IPS-18a (cell line): ENCODE measurements at regions not wholly inside any gene's neighbourhood (a gene's known extent, or its start where the extent isn't known, plus 50 kb on each side); places are given as distances from the start of the nearest gene placed in this dataset.
A peak's percentile ranks its signal among the peaks of the same experiment; 100 is the strongest.

Experiments used
- H3K27ac ChIP-seq: one replicate; pipeline ENCODE4 v1.5.1; 2013; ENCODE audit warnings: low read length
- H3K27me3 ChIP-seq: one replicate; pipeline ENCODE4 v1.6.1; 2013; ENCODE audit warnings: mild to moderate bottlenecking, low read length; ENCODE audit not compliant: control insufficient read depth, insufficient read depth
- H3K36me3 ChIP-seq: one replicate; pipeline ENCODE4 v1.6.1; 2013; ENCODE audit warnings: low read depth, low read length; ENCODE audit not compliant: control insufficient read depth
- H3K4me1 ChIP-seq: one replicate; pipeline ENCODE4 v1.6.1; 2013; ENCODE audit warnings: low read depth, low read length; ENCODE audit not compliant: control insufficient read depth
- H3K4me3 ChIP-seq: one replicate; pipeline ENCODE4 v1.5.1; 2013; ENCODE audit warnings: low read length
- H3K9ac ChIP-seq: one replicate; pipeline ENCODE4 v1.6.1; 2013; ENCODE audit warnings: mild to moderate bottlenecking, low read length, moderate library complexity
- H3K9me3 ChIP-seq: one replicate; pipeline ENCODE4 v1.6.1; 2013; ENCODE audit warnings: low read depth, low read length; ENCODE audit not compliant: control insufficient read depth

DNA sequence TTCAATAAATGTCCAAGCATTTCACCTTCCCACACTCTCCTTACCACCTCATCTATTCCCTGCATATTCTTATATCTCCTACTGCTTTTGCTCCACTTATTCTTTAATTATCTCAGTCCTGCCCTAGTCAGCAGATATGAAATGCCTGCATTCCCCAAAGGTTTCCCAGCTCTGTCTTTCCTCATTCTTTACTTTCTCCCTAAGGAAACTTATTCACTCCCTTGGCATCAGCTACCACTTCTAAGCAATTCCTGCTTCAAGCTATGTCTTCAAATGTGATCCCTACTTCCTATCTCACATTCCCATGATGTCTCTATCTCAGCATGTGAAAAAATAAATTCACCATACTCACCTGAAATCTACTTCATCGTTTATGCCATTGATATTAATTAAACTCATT, 111.8 kb downstream of the CAPZA3 start:
- no peaks in the 10 kb centered on the region for H3K27me3 ChIP-seq
- H3K36me3 ChIP-seq: no peaks in the 10 kb centered on the region
- H3K9ac ChIP-seq: no peak overlapping the region
- H3K4me1 ChIP-seq: no peaks in the 10 kb centered on the region
- H3K9me3 ChIP-seq: no peaks in the 10 kb centered on the region
- H3K4me3 ChIP-seq: no peak overlapping the region
- H3K27ac ChIP-seq: no peak overlapping the region

DNA sequence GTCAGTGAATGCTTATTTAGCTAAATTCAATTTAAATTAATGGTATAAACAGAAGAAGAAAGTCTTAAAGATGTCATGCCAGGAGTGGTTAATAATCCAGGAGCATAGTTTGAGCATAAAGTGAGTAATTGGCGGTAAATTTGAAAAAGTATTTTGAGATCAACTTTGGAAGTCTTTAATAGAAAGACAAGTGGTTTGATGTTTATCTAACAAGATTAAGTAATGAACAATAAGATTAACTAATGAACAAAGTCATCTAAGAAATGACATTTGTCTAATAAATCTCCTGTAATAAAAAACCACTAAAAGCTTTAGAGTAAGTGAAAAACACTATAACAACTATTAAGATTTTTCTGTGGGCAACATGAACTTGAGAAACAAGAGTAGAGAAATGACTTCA, 112.8 kb downstream of the CAPZA3 start:
- Histone ChIP-seq H3K4me3 (no peak overlapping the region), H3K27ac (no peak overlapping the region), H3K9me3 (no peaks in the 10 kb centered on the region), H3K36me3 (no peaks in the 10 kb centered on the region), H3K27me3 (no peaks in the 10 kb centered on the region), H3K4me1 (no peaks in the 10 kb centered on the region), H3K9ac (no peak overlapping the region)

DNA sequence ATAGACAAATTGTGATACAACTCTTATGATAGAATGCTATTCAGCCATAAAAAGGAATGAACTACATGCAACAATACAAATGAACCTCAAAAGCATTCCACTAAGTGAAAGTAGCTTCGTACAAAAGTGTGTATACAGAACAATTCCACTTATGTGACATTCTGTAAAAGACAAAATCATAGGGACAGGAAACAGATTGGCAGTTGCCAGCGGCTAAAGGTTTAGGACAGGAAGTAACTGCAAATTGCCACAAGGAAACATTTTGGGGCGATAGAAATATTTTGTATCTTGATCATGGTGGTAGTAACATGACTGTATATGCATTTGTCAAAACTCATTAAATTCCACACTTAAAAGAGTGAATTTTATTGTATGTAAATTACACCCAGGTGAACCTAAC, 113.4 kb downstream of the CAPZA3 start:
- no peak overlapping the region for H3K27ac ChIP-seq
- H3K36me3 ChIP-seq: no peaks in the 10 kb centered on the region
- H3K27me3 ChIP-seq: no peaks in the 10 kb centered on the region
- no peak overlapping the region for H3K9ac ChIP-seq
- no peak overlapping the region for H3K4me3 ChIP-seq
- H3K4me1 ChIP-seq: no peaks in the 10 kb centered on the region
- no peaks in the 10 kb centered on the region for H3K9me3 ChIP-seq

DNA sequence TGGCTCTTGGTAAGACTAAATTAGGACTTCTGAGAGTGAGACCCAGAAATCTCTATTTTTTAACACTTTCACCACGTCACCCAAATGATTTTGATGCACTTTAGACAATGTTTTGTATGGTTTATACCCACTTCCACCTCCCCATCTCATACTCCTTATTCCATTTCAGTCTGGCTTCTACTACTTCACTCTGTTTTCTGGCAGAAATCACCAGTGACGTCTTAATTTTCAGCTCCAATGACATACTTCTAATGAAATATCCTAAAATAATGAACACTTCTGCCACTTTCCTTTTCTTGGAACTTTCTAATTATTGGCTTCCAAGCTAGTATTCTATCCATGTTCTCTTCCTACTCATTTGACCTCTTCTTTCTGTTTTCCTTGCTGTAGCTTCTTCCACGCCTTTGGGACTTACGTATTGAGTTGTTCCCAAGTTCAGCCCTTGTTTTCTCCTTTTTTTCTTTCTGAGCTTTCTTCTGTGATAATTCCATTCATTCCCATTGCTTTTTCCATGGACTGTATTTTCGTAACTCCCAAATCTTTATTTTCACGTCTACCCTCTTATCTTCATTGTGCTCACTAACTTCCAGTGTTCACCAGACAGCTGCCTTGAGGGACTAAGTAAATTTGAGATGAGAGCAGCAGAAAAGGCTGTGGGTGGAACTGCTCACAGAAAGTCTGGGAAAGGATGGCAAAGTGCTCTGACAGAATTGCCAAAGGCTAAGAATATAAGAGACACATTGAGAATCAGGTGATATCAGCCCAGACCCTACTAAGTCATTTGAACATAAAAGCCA, 115.8 kb downstream of the CAPZA3 start:
- Histone ChIP-seq H3K4me3 (no peak overlapping the region), H3K4me1 (peaks cover 8% of the 10 kb centered on the region), H3K9me3 (no peaks in the 10 kb centered on the region), H3K9ac (no peak overlapping the region), H3K27ac (no peak overlapping the region), H3K36me3 (no peaks in the 10 kb centered on the region), H3K27me3 (no peaks in the 10 kb centered on the region)

DNA sequence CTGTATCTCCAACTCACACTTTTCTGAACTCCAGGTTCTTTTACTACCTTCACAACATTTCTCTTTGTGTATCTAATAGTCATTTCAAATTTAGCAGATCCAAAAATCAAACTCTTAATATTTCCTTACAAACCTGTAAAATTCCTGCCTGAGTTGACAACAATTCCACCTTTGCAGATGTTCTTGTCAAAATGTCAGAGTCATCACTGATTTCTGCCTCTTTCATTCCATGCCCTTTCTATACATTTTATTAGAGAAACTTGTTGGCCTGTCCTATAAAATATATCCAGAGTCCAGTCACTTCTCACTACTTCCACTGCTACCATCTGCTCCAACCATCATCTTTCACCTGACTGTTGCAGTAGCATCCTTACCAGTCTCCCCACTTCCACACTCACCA, 119.7 kb downstream of the CAPZA3 start:
- H3K36me3 ChIP-seq: no peaks in the 10 kb centered on the region
- no peaks in the 10 kb centered on the region for H3K9me3 ChIP-seq
- no peak overlapping the region for H3K9ac ChIP-seq
- peaks cover 18% of the 10 kb centered on the region for H3K4me1 ChIP-seq
- H3K27me3 ChIP-seq: no peaks in the 10 kb centered on the region
- H3K4me3 ChIP-seq: no peak overlapping the region
- no peak overlapping the region for H3K27ac ChIP-seq

DNA sequence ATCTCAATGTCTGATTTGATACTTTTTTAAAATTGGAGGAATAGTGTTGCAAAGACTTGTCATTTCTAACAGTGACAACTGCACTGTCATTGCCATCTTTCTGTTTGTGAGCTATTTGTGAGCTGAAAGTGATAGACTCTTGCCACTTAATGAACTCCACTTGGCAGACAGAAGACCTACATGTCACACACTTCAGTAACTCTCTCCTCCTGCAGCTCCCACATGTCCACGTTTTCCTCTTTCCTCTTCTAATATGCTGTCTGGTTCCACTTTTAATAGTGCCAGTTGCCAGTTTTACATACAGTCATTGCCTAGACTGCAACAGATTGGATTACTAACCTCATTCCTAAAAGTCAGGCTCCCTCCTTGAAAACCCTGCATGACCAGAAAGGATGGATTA, 121.5 kb downstream of the CAPZA3 start:
- Histone ChIP-seq H3K4me3 (no peak overlapping the region), H3K27me3 (no peaks in the 10 kb centered on the region), H3K9me3 (no peaks in the 10 kb centered on the region), H3K4me1 (peaks cover 33% of the 10 kb centered on the region), H3K36me3 (no peaks in the 10 kb centered on the region), H3K27ac (no peak overlapping the region), H3K9ac (no peak overlapping the region)

DNA sequence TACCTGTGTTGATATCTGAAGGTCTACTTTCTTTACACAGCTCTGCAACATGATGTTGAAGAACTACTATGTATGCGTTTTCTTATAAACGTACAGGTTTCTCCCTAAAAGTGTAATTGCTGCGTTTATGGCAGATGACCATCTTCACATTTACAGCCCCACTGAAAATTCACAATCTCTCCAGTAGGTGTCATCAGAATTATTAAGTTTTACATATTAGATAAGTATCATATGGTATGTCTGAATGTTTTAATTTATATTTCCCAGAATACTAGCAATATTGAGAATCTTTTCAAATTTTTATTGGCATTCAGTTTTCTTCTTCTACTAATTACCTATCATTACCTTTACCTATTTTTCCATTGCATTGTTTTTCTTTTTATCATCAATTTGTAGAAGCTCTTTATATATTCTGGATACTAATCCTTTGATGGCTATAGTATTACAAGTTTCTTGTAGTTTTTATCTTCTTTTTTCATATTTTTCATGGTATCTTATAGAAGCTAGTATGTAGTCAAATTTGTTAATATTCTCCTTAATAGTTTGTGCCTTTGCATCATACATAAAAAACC, 123.5 kb downstream of the CAPZA3 start:
- Histone ChIP-seq H3K27ac (no peak overlapping the region), H3K36me3 (no peaks in the 10 kb centered on the region), H3K27me3 (no peaks in the 10 kb centered on the region), H3K9ac (no peak overlapping the region), H3K4me1 (peaks cover 41% of the 10 kb centered on the region), H3K9me3 (no peaks in the 10 kb centered on the region), H3K4me3 (no peak overlapping the region)

DNA sequence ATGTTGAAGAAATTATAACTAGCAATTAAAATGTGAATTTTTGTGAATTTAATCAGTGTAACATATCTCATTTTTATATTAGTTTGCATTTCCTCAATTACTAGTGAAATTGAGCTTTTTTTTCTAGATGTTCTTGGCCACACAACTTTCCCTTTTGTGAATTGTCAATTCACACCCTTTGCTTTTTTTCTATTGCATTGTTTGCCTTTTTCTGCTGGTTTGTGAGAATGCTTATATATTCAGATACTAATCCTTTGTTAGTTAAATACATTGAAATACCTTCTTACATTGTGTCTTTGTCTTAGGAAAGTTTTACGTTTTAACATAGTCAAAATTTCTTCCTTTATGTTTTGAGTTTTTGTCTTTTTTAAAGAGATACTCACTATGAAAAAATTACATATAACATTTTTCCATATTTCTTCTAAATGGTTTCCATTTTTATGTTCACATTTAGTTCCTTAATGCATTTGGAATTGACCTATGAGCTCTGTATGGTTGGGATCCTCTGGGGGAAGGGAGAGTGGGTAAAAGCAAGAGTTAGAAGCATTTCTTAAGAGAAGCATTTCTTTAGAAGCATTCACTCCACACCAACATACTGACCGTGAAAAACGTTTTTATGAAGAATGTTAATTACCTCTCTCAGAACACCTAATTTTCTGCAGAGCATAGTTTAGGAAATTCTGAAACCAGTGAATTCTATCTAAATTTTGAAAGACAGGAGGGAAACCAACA, 126.0 kb downstream of the CAPZA3 start:
- Histone ChIP-seq H3K9ac (no peak overlapping the region), H3K36me3 (no peaks in the 10 kb centered on the region), H3K27me3 (no peaks in the 10 kb centered on the region), H3K27ac (peak overlapping the region; percentile 74), H3K4me1 (peaks cover 32% of the 10 kb centered on the region), H3K4me3 (peak overlapping the region; percentile 8), H3K9me3 (no peaks in the 10 kb centered on the region)

DNA sequence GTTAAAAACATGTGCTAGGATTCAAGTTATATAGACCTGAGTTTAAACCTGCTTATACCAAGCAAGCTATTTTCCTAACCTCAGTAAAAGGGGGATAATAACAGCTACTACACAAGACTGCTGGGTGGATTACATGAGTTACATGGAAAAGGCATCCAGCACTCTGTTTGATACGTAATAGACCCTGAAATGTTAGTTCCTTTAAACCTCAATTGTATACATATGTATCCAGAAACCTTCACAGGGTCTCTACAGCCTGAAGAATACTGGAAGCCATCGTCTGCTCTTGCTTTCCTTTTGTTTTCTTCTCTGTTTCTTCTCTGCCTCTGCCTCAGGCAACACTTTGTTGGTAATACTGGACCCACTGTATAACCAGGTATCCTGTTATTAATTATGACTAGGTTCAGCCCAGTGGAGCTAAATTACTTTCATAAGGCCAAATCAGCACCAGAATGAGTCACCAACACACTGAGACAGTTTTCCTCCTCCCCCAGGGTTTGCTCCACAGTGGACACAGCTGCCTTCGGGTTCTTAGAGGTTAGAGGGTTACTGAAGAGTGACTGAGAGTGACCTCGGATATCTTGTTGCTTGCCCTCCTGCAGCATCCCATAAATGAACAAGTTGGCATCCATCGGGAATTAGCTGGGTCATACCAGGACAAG, 127.1 kb downstream of the CAPZA3 start:
- H3K36me3 ChIP-seq: no peaks in the 10 kb centered on the region
- H3K9ac ChIP-seq: no peak overlapping the region
- H3K4me3 ChIP-seq: no peak overlapping the region
- no peaks in the 10 kb centered on the region for H3K27me3 ChIP-seq
- peaks cover 26% of the 10 kb centered on the region for H3K4me1 ChIP-seq
- H3K9me3 ChIP-seq: no peaks in the 10 kb centered on the region
- no peak overlapping the region for H3K27ac ChIP-seq

DNA sequence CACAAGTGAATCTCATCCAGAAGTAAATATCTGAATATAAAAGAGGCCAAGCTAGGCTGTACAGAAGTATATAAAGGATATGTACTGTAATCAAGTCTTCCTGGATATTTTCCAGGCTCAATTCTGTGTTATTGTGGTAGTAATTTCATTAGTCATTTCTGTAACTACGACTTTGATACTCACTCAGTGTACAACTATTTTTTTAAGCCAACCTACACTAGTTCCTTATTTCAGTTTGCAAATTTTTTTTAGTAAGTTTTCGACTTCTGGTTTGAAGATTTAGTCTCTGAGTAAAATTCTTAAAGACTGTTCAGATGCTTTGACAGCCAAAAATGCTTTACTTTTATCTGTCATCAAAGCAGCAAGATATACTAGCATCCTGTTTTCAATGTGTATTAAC, 130.8 kb downstream of the CAPZA3 start:
- Histone ChIP-seq H3K4me1 (peaks cover 14% of the 10 kb centered on the region), H3K27ac (no peak overlapping the region), H3K9me3 (no peaks in the 10 kb centered on the region), H3K27me3 (no peaks in the 10 kb centered on the region), H3K4me3 (no peak overlapping the region), H3K36me3 (no peaks in the 10 kb centered on the region), H3K9ac (no peak overlapping the region)

DNA sequence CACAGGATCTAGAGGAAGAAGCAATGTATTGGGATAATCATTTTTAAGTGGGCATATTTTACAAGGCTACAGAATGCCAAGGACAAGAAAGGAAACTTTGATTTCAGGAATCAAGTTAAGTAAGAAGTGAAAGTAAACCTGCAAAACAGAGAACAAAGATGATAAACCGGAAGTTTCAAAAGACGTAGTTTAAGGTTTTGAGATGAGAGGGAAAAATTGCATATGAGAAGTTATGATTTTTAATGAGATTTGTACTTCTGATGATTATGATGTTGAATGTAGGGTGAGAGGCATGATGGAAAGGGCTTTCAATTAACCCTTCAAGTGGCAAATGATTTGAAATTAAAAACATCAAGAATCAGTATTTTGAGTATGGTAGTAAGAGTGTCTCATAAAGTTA, 134.9 kb downstream of the CAPZA3 start:
- H3K4me3 ChIP-seq: no peak overlapping the region
- no peak overlapping the region for H3K9ac ChIP-seq
- H3K36me3 ChIP-seq: no peaks in the 10 kb centered on the region

More for the DNA sequence above, 134.9 kb downstream of the CAPZA3 start:
- Histone ChIP-seq H3K27me3 (no peaks in the 10 kb centered on the region), H3K27ac (no peak overlapping the region), H3K4me1 (no peaks in the 10 kb centered on the region), H3K9me3 (no peaks in the 10 kb centered on the region)
